ENCODE measurements at regions not wholly inside any gene's neighbourhood (a gene's known extent, or its start where the extent isn't known, plus 50 kb on each side); places are given as distances from the start of the nearest gene placed in this dataset.

GRCh38 chr3:170780955-170781354 is 89.0 kb downstream of the RPL22L1 start:
- DNase-seq (ENCODE audit: low read depth): no peak

- DNase-seq (ENCODE audit: low read depth): no peak
Observed at GRCh38 chr3:170780471-170780870, 89.5 kb downstream of the RPL22L1 start.

GRCh38 chr3:170778240-170779217 is 91.5 kb downstream of the RPL22L1 start:
- no peak for DNase-seq (ENCODE audit: low read depth)

GRCh38 chr3:170777564-170777926 is 92.5 kb downstream of the RPL22L1 start:
- no peak for DNase-seq (ENCODE audit: low read depth)

- DNase-seq (ENCODE audit: low read depth): no peak
Observed at GRCh38 chr3:170776887-170777563, 93.0 kb downstream of the RPL22L1 start.

GRCh38 chr3:170773682-170774425 is 96.1 kb downstream of the RPL22L1 start:
- DNase-seq (ENCODE audit: low read depth): no peak

- DNase-seq (ENCODE audit: low read depth): no peak
Observed at GRCh38 chr3:170772175-170772574, 97.8 kb downstream of the RPL22L1 start.

GRCh38 chr3:170768334-170768801 is 101.6 kb downstream of the RPL22L1 start:
- DNase-seq (ENCODE audit: low read depth): peak; percentile 0

DNA sequence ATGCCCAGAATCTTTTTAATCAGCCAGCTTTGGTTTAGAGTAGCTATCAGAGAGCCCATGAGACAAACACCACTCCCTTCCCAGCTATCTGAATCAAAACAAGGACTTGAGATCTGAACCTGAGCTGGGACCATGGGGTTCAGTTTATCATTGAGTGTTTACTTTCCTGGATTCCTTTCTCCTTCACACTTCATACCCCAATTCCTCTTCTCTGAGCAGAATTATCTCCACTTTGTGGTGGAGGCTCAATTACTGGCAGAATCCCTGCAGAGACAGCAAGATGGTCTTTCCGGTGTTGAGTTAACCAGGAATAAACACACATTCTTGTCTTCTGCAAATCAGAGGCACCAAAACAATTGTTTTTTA is 102.4 kb downstream of the RPL22L1 start:
- DNase-seq (ENCODE audit: low read depth): no peak

GRCh38 chr3:170766823-170767575 is 103.0 kb downstream of the RPL22L1 start:
- no peak for DNase-seq (ENCODE audit: low read depth)

DNA sequence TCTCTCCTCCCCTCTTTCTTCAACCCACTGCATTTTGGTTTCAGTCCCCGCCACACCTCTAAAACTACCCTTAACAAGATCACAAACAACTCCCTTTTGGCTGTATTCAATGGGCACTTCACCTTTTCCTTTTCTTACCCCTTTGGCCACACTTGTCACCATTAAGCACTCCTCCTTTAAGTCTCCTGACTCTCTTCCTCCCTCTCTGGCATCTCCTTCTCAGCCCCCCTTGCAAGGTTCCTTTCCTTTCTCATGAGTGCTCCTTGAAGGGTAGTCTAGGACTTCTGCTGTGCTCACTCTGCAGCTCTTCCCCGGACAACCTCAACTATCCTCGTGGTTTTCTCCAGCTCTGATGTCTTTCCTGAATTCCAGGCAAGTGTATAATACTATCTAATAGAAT is 103.7 kb downstream of the RPL22L1 start:
- no peak for DNase-seq (ENCODE audit: low read depth)

- no peak for DNase-seq (ENCODE audit: low read depth)
Observed at GRCh38 chr3:170765419-170766078, 104.4 kb downstream of the RPL22L1 start.

- DNase-seq (ENCODE audit: low read depth): no peak
Observed at GRCh38 chr3:170764017-170764416, 106.0 kb downstream of the RPL22L1 start.

- DNase-seq (ENCODE audit: low read depth): no peak
Observed at GRCh38 chr3:170762064-170762463, 107.9 kb downstream of the RPL22L1 start.

DNA sequence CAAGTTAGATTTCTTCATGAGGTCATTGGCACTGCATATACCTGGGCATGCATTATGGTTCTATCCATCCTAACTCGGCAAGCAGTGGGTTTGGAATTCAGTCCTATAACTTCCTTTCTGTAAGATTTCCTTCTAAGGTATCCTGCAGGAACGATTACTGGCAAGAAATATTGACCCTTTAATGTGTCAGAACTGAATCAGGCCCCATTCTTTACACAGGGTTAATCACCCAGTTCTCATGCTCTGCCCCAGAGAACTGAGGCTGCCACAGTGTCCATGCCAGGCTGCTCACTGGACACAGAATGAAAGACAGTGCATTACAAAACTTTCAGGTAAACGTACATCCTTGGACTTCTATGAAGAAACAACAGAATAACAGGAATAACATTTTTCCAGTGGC is 108.9 kb downstream of the RPL22L1 start:
- no peak for DNase-seq (ENCODE audit: low read depth)

GRCh38 chr3:170760174-170760526 is 109.8 kb downstream of the RPL22L1 start:
- no peak for DNase-seq (ENCODE audit: low read depth)

DNA sequence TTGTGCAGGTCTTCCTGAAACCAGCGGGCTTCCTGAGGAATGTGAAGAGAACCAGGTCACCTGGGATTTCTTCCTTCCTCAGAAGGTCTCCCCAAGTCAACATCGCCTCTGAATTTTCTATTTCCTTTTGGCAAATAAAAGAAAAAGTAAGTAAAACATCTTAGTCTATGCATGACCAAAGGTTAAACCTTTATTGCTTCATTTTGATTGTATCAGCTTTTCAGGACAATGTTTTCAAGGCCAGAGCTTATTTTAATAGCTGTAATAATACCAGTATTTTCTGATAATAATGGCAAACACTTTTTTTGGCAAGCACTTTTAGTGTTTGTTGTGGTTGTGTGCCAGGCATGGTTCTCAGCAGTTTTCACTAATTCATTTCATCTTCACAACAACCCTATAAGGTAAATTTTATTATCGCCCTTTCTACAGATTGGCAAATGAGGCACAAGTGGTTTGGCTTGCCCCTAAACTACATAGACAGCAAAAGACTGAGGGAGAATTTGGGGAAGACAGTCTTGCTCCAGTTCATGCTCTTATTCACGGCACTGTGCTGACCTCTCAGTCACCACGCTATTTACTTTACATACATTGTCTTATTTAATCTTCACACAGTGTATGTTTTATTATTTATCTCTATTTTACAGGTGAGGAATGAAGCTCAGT is 110.4 kb downstream of the RPL22L1 start:
- DNase-seq (ENCODE audit: low read depth): no peak

- no peak for DNase-seq (ENCODE audit: low read depth)
Observed at GRCh38 chr3:170757038-170757437, 113.0 kb downstream of the RPL22L1 start.

DNA sequence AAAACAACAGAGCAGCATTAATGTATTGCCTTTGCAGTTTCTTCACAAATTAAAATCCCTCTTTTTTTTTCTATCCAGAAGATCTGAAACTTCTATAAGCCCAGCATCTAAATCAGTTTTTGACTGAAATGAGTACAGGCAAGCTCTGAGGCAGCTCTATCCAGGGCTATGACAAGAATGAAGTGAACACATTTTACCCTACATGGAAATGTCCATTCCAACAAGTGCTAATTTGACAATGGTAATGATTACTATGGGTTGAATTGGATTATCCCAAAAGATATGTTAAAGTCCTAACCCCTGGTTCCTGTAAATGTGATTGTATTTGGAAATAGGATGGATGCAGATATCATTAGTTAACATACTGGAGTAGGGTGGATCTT is 115.7 kb downstream of the RPL22L1 start:
- no peak for DNase-seq (ENCODE audit: low read depth)

DNA sequence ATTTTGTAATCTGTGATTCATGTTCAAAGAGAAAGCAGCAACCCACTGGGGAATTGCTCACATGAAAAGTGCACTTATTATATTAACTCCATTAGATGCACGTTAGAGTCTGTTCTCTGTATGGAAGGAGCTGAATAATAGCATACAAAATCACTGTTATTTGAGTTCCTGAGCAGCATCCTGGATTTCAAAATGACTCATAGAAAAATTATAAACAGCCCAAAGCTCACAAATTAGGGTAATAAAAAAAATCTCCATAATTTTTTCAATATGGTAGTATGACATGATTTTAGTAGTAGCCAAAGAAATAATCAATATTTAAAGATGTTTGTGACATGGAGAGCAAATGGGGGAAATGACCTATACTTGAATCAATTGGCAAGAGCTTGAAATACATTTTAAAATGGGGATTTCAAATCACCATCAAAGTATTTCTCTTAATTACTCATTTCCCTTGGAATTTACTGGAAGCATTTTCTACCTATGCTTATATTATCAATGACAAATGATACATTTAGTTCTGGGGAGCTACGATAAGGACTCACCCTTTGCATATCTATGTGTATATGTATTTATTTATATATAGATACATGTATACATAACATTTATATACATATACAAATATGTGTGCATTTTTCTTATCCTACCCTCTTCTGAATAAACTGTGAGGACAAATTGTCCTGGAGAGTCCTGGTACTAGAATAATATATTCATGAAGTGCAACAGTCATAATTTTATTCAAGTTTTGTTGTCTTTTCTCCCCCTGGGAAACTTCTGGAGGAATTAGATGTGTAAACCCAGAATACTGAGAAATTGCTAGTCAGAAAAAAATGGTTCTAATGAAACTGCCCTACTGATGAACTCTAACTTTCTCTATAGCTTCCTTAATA is 116.3 kb downstream of the RPL22L1 start:
- DNase-seq (ENCODE audit: low read depth): no peak

All from stimulated activated CD8-positive, alpha-beta memory T cell treated with anti-CD3 and anti-CD28 coated beads, Interleukin-4, amount 100 ng/mL, for 24 hours (primary cell).